ENCODE measurements at regions not wholly inside any gene's neighbourhood (a gene's known extent, or its start where the extent isn't known, plus 50 kb on each side); places are given as distances from the start of the nearest gene placed in this dataset.

DNA sequence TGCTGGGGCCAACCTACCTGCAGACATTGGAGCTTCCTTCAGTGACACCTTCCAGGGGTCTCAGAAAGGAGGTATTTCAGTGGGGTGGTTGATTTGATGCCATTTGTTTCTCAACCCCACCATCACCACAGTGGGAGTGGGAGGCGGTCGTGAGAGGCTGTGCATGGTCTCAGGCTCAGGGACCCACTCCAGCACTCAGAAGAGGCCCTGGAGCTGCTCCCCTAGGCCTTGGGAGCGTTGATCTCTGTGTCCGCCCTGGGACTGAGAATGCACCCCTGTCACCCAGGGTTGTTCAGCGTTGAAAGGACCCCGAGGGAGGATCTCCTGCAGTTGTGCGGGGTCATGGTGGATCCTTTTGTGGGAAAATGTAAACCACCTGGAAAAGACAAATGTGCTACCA, 410.6 kb downstream of the GLRX3 start:
- TF ChIP-seq, protein P1, sequence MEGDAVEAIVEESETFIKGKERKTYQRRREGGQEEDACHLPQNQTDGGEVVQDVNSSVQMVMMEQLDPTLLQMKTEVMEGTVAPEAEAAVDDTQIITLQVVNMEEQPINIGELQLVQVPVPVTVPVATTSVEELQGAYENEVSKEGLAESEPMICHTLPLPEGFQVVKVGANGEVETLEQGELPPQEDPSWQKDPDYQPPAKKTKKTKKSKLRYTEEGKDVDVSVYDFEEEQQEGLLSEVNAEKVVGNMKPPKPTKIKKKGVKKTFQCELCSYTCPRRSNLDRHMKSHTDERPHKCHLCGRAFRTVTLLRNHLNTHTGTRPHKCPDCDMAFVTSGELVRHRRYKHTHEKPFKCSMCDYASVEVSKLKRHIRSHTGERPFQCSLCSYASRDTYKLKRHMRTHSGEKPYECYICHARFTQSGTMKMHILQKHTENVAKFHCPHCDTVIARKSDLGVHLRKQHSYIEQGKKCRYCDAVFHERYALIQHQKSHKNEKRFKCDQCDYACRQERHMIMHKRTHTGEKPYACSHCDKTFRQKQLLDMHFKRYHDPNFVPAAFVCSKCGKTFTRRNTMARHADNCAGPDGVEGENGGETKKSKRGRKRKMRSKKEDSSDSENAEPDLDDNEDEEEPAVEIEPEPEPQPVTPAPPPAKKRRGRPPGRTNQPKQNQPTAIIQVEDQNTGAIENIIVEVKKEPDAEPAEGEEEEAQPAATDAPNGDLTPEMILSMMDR (IDR thresholded peaks at IDR 0.05): no peak
- no peak for ATAC-seq (ENCODE audit: low FRiP score)
- DNase-seq (ENCODE audit: low spot score): no peak

DNA sequence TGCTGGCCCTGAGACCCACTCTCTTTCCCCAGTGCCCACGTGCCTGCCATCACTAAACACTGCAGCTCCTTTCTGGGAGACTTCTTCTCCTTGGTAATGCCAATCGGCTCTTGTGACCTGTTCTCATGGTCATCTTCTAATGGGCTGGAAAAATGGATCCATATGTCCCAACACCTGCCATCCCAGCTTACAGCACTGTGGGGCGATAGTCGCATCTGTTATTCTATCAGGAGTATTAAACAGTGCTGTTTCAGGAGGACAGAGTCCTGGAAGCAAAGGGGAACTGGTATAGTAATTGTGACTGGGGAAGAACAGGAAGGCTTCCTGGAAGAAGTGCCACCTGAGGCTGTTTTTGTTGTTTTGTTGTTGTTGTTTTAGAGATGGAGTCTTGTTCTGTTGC, 411.2 kb downstream of the GLRX3 start:
- no peak for DNase-seq (ENCODE audit: low spot score)
- no peak for ATAC-seq (ENCODE audit: low FRiP score)
- TF ChIP-seq, protein P1 (IDR thresholded peaks at IDR 0.05): no peak

DNA sequence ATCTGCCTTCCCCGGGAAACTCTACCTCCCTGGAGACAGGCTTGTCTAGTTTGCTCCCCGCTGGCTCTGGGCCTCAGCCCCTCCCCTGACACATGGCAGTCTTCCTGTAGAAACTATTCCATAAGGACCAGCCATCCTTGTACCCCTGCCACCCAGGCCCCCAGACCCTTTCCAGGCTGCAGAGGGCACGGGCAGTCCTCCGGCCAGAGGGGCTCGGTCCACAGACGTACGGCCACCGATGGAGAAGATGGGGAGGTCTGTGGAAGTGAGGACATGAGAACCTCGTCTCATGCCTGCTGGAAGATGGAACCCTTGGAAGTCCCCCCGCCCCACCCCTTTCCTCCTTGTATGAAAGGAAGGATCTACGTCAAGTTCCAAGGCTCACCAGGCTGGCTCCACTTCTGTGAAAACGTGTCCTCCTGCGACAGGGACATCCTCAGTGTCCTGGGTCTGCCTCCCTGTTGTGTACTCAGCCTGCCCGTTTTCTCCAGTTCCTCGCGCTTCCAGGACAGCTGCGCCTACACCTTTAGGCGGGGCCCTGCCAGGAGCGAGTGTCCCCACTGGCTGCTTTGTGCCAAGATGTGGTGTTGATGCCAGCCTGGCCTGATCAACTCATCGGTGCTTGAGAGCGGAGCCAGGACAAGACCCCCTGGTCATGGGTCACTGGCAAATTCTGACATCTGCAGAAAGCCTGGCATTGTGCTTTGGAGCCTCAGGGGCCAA, 414.9 kb downstream of the GLRX3 start:
- DNase-seq (ENCODE audit: low spot score) (no peak), ATAC-seq (ENCODE audit: low FRiP score) (no peak)
- TF ChIP-seq, protein P1 (IDR thresholded peaks at IDR 0.05): no peak

DNA sequence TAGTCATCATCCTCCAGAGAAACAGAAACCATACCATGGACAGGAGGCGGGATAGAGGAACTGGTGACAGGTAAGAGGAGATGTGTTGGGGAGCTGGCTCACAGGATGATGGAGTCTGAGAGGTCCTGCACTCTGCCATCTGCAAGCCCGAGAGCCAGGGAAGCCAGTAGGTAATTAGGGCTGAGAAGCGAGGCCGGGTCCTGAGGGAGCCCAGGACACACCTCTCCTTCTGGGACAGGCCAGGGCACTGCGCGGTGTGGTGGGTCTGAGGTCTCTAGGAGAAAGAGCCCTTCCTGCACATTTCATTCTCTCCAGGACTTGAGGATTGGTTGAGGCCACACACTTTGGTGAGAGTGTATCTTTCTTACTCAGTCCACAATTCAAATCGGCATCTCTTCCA, 415.5 kb downstream of the GLRX3 start:
- DNase-seq (ENCODE audit: low spot score): no peak
- ATAC-seq (ENCODE audit: low FRiP score): no peak
- TF ChIP-seq, protein P1 (IDR thresholded peaks at IDR 0.05): no peak

GRCh38 chr10:130553826-130554225, 417.6 kb downstream of the GLRX3 start:
- no peak for DNase-seq (ENCODE audit: low spot score)
- TF ChIP-seq, protein P1 (IDR thresholded peaks at IDR 0.05): no peak
- ATAC-seq (ENCODE audit: low FRiP score): no peak

- ATAC-seq (ENCODE audit: low FRiP score): no peak
- TF ChIP-seq, protein P1 (IDR thresholded peaks at IDR 0.05): no peak
- no peak for DNase-seq (ENCODE audit: low spot score)
These were observed 418.7 kb downstream of the GLRX3 start for GRCh38 chr10:130554701-130555410.

DNA sequence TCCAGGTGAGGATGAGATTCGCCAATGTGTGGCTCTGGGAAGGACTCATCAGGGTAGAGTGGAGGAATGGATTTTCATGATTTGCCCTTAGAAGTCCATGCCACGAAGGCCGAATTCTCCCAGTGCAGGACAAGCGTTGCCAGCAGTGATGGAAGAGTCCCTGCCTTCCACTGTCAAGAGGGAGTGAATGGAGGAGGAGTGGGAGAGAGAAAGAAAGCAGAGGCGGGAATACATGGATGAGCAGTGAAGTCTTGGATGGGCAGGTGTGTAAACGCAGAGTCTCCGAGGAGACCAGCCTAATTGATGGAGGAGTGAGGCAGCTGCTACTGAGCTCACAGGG, 419.2 kb downstream of the GLRX3 start:
- no peak for DNase-seq (ENCODE audit: low spot score)
- ATAC-seq (ENCODE audit: low FRiP score): no peak
- TF ChIP-seq, protein P1 (IDR thresholded peaks at IDR 0.05): no peak
